Esophagus muscularis mucosa (tissue), 4 donors: ENCODE measurements at regions not wholly inside any gene's neighbourhood (a gene's known extent, or its start where the extent isn't known, plus 50 kb on each side); places are given as distances from the start of the nearest gene placed in this dataset.

Source experiments
- DNase-seq: peaks from one replicate; pipeline ENCODE4 v3.0.0-alpha.2; 2017; ENCODE audit errors: extremely low spot score
- H3K27ac ChIP-seq, 4 donors: fragments of 200-600 bp; sonication (generic); replicated peaks in 1 of 4; 1 replicate in 3 of 4; 2 replicates in 1 of 4; pipeline ENCODE4 v1.5.1; 2016 to 2019; ENCODE audit warnings: mild to moderate bottlenecking in 1 of 4
- H3K27me3 ChIP-seq, 4 donors: fragments of 200-600 bp; sonication (generic); one replicate each; pipeline versions ENCODE4 v1.5.1 to v1.6.0; 2016 to 2019
- H3K36me3 ChIP-seq, 4 donors: fragments of 200-600 bp; sonication (generic); one replicate each; pipeline ENCODE4 v1.5.1; 2016 to 2019
- H3K4me1 ChIP-seq, 4 donors: fragments of 200-600 bp; sonication (generic); one replicate each; pipeline ENCODE4 v1.5.1; 2016 to 2019
- H3K4me3 ChIP-seq, 4 donors: fragments of 200-600 bp; sonication (generic); 1 replicate in 2 of 4; 2 replicates in 2 of 4; pipeline ENCODE4 v1.5.1; 2016 to 2019; ENCODE audit warnings: mild to moderate bottlenecking in 4 of 4, moderate library complexity in 1 of 4
- H3K9me3 ChIP-seq, 4 donors: fragments of 200-600 bp; sonication (generic); 1 replicate in 3 of 4; 2 replicates in 1 of 4; pipeline ENCODE4 v1.5.1; 2016 to 2019
- EP300 ChIP-seq: sonication (generic); formaldehyde crosslinking; IDR thresholded peaks from one replicate; pipeline ENCODE4 v1.6.1; 2017; ENCODE audit warnings: antibody characterized with exemption
- POLR2A ChIP-seq: fragments of 450-650 bp; IDR thresholded peaks from one replicate; pipeline ENCODE4 v1.6.1; 2017; ENCODE audit warnings: antibody characterized with exemption, moderate library complexity, mild to moderate bottlenecking, low read depth
- POLR2AphosphoS5 ChIP-seq, 2 donors: sonication (generic); formaldehyde crosslinking; IDR thresholded peaks; one replicate each; pipeline ENCODE4 v1.6.1; 2017; ENCODE audit warnings: antibody characterized with exemption in 2 of 2
- WGBS: methylation state at CpG from one replicate; pipeline ENCODE4 v1.1.5; 2018; 5-methylcytosine and 5-hydroxymethylcytosine counted together
- intact Hi-C: fragments of 100-400 bp; cut with DNase I; formaldehyde crosslinking; loops from one replicate; pipeline ENCODE4 v1.15.1; 2023
- TF ChIP-seq, protein P1 (sequence below), 3 experiments: fragments of 200-600 bp in 2 of 3; fragments of 450-650 bp in 1 of 3; sonication (generic) in 2 of 3; IDR thresholded peaks; one replicate each; pipeline ENCODE4 v1.5.1; 2017 to 2019; ENCODE audit warnings: antibody characterized with exemption in 3 of 3, mild to moderate bottlenecking in 2 of 3, moderate library complexity in 1 of 3

DNA sequence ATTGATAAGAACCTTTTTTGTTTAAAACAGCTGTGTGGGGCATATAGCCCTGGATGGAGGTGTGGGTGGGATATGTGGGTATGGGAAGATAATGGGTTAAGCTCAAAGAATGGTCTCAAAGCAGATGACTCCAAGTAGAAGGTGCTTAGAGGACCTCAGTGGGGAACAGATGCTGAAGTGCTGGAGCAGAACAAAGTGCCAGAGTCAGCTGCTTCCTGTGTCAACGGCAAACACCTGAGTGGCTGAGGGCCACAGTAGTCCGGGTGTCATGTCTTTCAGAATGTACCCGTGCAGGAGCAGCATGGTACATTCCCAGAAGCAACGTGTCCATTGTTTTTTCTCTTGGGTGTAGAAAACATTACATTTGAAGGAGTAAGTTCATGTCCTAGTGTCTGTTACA, 210.6 kb downstream of the CCNG2 start:
- Histone ChIP-seq H3K27ac (no peak overlapping the region), H3K27me3 (peaks cover 0 to 3% (median 0%) of the 10 kb centered on the region in 4 donors), H3K36me3 (no peaks in the 10 kb centered on the region), H3K4me3 (no peak overlapping the region), H3K9me3 (no peaks in the 10 kb centered on the region), H3K4me1 (no peaks in the 10 kb centered on the region)
- TF ChIP-seq EP300: no peak
- no peak for TF ChIP-seq POLR2A
- no peak for TF ChIP-seq POLR2AphosphoS5 (IDR thresholded peaks at IDR 0.05)
- TF ChIP-seq, protein P1, sequence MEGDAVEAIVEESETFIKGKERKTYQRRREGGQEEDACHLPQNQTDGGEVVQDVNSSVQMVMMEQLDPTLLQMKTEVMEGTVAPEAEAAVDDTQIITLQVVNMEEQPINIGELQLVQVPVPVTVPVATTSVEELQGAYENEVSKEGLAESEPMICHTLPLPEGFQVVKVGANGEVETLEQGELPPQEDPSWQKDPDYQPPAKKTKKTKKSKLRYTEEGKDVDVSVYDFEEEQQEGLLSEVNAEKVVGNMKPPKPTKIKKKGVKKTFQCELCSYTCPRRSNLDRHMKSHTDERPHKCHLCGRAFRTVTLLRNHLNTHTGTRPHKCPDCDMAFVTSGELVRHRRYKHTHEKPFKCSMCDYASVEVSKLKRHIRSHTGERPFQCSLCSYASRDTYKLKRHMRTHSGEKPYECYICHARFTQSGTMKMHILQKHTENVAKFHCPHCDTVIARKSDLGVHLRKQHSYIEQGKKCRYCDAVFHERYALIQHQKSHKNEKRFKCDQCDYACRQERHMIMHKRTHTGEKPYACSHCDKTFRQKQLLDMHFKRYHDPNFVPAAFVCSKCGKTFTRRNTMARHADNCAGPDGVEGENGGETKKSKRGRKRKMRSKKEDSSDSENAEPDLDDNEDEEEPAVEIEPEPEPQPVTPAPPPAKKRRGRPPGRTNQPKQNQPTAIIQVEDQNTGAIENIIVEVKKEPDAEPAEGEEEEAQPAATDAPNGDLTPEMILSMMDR (IDR thresholded peaks at IDR 0.05): no peak
- 76% methylated on average over 4 of the region's 4 CpGs for WGBS
- intact Hi-C loops: no loop called here
- DNase-seq: no peak

DNA sequence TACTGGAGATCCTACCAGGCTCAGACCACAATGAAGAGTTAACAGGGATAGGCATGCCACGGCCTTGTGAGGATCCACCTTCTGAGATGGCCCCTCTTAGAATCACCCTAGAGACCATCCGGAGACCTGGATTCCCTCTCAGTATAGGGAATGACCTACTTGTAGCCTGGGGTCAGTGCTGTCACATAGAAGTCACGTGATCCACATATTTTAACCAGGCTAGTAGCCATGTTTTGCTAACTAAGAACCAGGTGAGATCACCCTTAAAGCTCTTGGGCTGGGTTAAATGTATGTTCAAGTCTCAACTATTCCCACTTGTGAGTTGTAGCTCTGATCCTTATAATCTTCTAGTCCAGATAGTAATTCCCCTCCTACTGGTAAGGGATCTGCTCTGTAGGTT, 215.4 kb downstream of the CCNG2 start:
- intact Hi-C loops: no loop called here
- H3K27ac ChIP-seq: no peak overlapping the region
- no peaks in the 10 kb centered on the region for H3K9me3 ChIP-seq
- H3K27me3 ChIP-seq: no peaks in the 10 kb centered on the region
- H3K36me3 ChIP-seq: no peaks in the 10 kb centered on the region
- WGBS: 93% methylated on average over 3 of the region's 3 CpGs
- TF ChIP-seq EP300 (no peak), POLR2A (no peak), POLR2AphosphoS5 (IDR thresholded peaks at IDR 0.05) (no peak)
- TF ChIP-seq, protein P1 (IDR thresholded peaks at IDR 0.05): no peak
- DNase-seq: no peak
- H3K4me1 ChIP-seq: no peaks in the 10 kb centered on the region
- H3K4me3 ChIP-seq: no peak overlapping the region

DNA sequence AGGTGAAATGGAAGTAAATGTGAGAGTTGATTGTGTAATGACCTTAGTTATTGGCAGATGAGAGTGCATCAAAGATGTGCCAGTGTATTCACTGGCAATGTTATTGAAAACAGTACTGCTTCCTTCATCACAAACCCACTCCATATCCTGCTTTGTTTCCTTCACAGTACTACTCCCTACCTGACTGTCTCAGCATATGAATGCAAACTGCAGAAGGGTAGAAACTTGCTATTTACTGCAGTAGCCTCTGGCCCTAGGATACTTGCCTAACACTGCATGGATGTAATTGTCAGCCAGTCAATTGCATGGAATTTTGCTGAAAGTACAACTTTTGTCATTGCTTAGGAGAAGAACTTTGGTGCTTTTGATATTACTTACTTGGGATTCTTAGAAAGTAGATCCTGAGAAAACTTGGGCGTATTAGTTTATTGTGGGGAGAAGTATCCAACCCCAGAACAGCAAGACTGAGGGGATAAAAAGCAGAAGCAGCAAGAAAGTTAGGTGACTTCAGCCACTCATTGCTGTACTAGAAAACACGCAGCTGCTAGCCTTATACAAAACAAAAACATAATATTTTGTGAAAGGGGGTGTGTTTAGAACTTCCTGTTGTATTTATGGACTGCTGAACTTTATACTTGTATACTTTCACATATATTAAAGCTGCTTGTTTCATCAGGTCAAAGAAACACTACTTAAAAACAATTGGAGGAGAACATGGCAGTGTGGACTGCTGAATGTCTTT, 219.0 kb downstream of the CCNG2 start:
- TF ChIP-seq, protein P1 (IDR thresholded peaks at IDR 0.05): no peak
- TF ChIP-seq POLR2AphosphoS5 (IDR thresholded peaks at IDR 0.05): no peak
- TF ChIP-seq POLR2A: no peak
- no peak for TF ChIP-seq EP300
- intact Hi-C loops: no loop called here

DNA sequence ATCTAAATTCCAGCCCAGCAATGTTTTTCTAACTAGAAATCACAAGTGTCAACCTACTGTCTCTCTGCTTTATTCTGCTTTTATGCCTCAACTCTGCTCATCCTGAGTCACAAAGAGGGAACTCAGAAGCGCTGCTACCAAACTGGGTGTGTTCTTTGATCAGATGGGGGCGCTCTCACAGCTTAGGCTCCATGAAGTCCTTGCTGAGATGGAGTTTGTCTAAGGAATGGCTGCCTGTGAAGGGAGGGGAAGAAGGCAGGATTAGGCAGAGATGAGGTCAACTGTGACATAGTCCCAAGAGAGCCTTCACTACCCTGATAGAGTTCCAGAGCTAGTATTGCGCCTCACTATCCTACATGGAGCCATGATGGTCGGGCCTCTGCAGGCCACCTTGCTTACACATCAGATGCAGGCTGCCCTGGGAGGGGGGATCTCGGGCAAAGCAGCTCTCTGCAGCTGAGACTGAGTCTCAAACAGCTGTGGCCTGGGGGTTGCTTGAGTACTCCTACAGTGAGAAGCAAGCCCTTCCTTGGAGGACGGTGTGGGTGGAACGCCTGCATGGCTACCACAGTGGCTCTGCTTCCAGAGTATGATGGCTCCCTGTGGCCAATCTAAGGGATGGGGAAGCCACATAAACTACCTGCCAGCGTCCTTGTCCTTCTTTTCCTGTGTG, 219.9 kb downstream of the CCNG2 start:
- no peak for DNase-seq
- H3K27me3 ChIP-seq: no peaks in the 10 kb centered on the region

More for the DNA sequence above, 219.0 kb downstream of the CCNG2 start:
- no peak overlapping the region for H3K4me3 ChIP-seq
- no peak overlapping the region for H3K27ac ChIP-seq
- 74% methylated on average over 2 of the region's 2 CpGs for WGBS
- H3K36me3 ChIP-seq: no peaks in the 10 kb centered on the region
- no peaks in the 10 kb centered on the region for H3K9me3 ChIP-seq
- DNase-seq: no peak
- no peaks in the 10 kb centered on the region for H3K27me3 ChIP-seq
- H3K4me1 ChIP-seq: no peaks in the 10 kb centered on the region

More for the DNA sequence above, 219.9 kb downstream of the CCNG2 start:
- Histone ChIP-seq H3K27ac (no peak overlapping the region), H3K4me3 (no peak overlapping the region), H3K4me1 (no peaks in the 10 kb centered on the region), H3K36me3 (no peaks in the 10 kb centered on the region), H3K9me3 (no peaks in the 10 kb centered on the region)
- TF ChIP-seq EP300 (no peak), POLR2A (no peak), POLR2AphosphoS5 (IDR thresholded peaks at IDR 0.05) (no peak)
- TF ChIP-seq, protein P1 (IDR thresholded peaks at IDR 0.05): no peak
- intact Hi-C loops: no loop called here
- 74% methylated on average over 5 of the region's 8 CpGs for WGBS
